ENCODE measurements at regions not wholly inside any gene's neighbourhood (a gene's known extent, or its start where the extent isn't known, plus 50 kb on each side); places are given as distances from the start of the nearest gene placed in this dataset.

GRCh38 chr1:169009666-169010065 is 96.8 kb upstream of the ATP1B1 start:
- no TSS peak for BruUV-seq (replicated peaks)
- Mint-ChIP-seq H3K9me3 (ENCODE audit: unreplicated experiment) (no peaks in the 10 kb centered on the region), H3K27ac (ENCODE audit: low read depth, unreplicated experiment) (no peak overlapping the region), H3K4me3 (ENCODE audit: unreplicated experiment) (no peak overlapping the region), H3K27me3 (ENCODE audit: insufficient read depth, unreplicated experiment) (no peaks in the 10 kb centered on the region), H3K4me1 (ENCODE audit: insufficient read depth, unreplicated experiment) (no peaks in the 10 kb centered on the region), H3K36me3 (ENCODE audit: insufficient read depth, unreplicated experiment) (no peaks in the 10 kb centered on the region)
- ChIA-PET CTCF (interaction anchor here (0.6 kb wide), 1 partner anchor 12 kb away, joined by 3 read pairs; no protein-coding TSS in a partner anchor), POLR2A (no interaction called here)
- intact Hi-C loops (cut with micrococcal nuclease): no loop called here
- TF ChIP-seq CTCF (IDR thresholded peaks at IDR 0.05; ENCODE audit: unreplicated experiment): no peak
- no peak for DNase-seq (ENCODE audit: unreplicated experiment)

GRCh38 chr1:169012416-169012815 is 94.1 kb upstream of the ATP1B1 start:
- POLR2A ChIA-PET: interaction anchor here (0.6 kb wide), 1 partner anchor 83 kb away, joined by 4 read pairs; no protein-coding TSS in a partner anchor
- BruUV-seq (replicated peaks): no TSS peak
- Mint-ChIP-seq H3K27me3 (ENCODE audit: insufficient read depth, unreplicated experiment) (no peaks in the 10 kb centered on the region), H3K4me3 (ENCODE audit: unreplicated experiment) (no peak overlapping the region), H3K9me3 (ENCODE audit: unreplicated experiment) (no peaks in the 10 kb centered on the region), H3K36me3 (ENCODE audit: insufficient read depth, unreplicated experiment) (no peaks in the 10 kb centered on the region), H3K4me1 (ENCODE audit: insufficient read depth, unreplicated experiment) (no peaks in the 10 kb centered on the region), H3K27ac (ENCODE audit: low read depth, unreplicated experiment) (no peak overlapping the region)
- no peak for DNase-seq (ENCODE audit: unreplicated experiment)
- CTCF ChIA-PET: interaction anchor here (0.6 kb wide), 1 partner anchor 48 kb away, joined by 3 read pairs; no protein-coding TSS in a partner anchor
- no peak for TF ChIP-seq CTCF (IDR thresholded peaks at IDR 0.05; ENCODE audit: unreplicated experiment)
- intact Hi-C loops (cut with micrococcal nuclease): no loop called here

- no peaks in the 10 kb centered on the region for H3K9me3 Mint-ChIP-seq (ENCODE audit: unreplicated experiment)
- no peaks in the 10 kb centered on the region for H3K36me3 Mint-ChIP-seq (ENCODE audit: insufficient read depth, unreplicated experiment)
- no peaks in the 10 kb centered on the region for H3K4me1 Mint-ChIP-seq (ENCODE audit: insufficient read depth, unreplicated experiment)
- intact Hi-C loops (cut with micrococcal nuclease): no loop called here
- H3K4me3 Mint-ChIP-seq (ENCODE audit: unreplicated experiment): no peak overlapping the region
- no peak for TF ChIP-seq CTCF (IDR thresholded peaks at IDR 0.05; ENCODE audit: unreplicated experiment)
- BruUV-seq (replicated peaks): no TSS peak
- ChIA-PET POLR2A (no interaction called here), CTCF (interaction anchor here (0.7 to 1.6 kb wide), 3 partner anchors 11 to 377 kb away, joined by 3 read pairs; no protein-coding TSS in a partner anchor)
- H3K27me3 Mint-ChIP-seq (ENCODE audit: insufficient read depth, unreplicated experiment): no peaks in the 10 kb centered on the region
- H3K27ac Mint-ChIP-seq (ENCODE audit: low read depth, unreplicated experiment): no peak overlapping the region
- DNase-seq (ENCODE audit: unreplicated experiment): no peak
Observed at GRCh38 chr1:169013821-169014220, 92.7 kb upstream of the ATP1B1 start.

- CTCF ChIA-PET: interaction anchor here (1.6 kb wide), 1 partner anchor 10 kb away, joined by 3 read pairs; no protein-coding TSS in a partner anchor
- BruUV-seq (replicated peaks): no TSS peak
Observed at GRCh38 chr1:169015464-169015863, 91.0 kb upstream of the ATP1B1 start.

More at GRCh38 chr1:169015464-169015863, 91.0 kb upstream of the ATP1B1 start:
- H3K4me3 Mint-ChIP-seq (ENCODE audit: unreplicated experiment): no peak overlapping the region
- POLR2A ChIA-PET: no interaction called here
- intact Hi-C loops (cut with micrococcal nuclease): no loop called here
- H3K27me3 Mint-ChIP-seq (ENCODE audit: insufficient read depth, unreplicated experiment): no peaks in the 10 kb centered on the region
- no peak overlapping the region for H3K27ac Mint-ChIP-seq (ENCODE audit: low read depth, unreplicated experiment)
- no peak for DNase-seq (ENCODE audit: unreplicated experiment)
- H3K4me1 Mint-ChIP-seq (ENCODE audit: insufficient read depth, unreplicated experiment): no peaks in the 10 kb centered on the region
- H3K9me3 Mint-ChIP-seq (ENCODE audit: unreplicated experiment): no peaks in the 10 kb centered on the region
- no peaks in the 10 kb centered on the region for H3K36me3 Mint-ChIP-seq (ENCODE audit: insufficient read depth, unreplicated experiment)
- TF ChIP-seq CTCF (IDR thresholded peaks at IDR 0.05; ENCODE audit: unreplicated experiment): no peak
